ENCODE measurements at regions not wholly inside any gene's neighbourhood (a gene's known extent, or its start where the extent isn't known, plus 50 kb on each side); places are given as distances from the start of the nearest gene placed in this dataset.
A peak's percentile ranks its signal among the peaks of the same experiment; 100 is the strongest.

DNA sequence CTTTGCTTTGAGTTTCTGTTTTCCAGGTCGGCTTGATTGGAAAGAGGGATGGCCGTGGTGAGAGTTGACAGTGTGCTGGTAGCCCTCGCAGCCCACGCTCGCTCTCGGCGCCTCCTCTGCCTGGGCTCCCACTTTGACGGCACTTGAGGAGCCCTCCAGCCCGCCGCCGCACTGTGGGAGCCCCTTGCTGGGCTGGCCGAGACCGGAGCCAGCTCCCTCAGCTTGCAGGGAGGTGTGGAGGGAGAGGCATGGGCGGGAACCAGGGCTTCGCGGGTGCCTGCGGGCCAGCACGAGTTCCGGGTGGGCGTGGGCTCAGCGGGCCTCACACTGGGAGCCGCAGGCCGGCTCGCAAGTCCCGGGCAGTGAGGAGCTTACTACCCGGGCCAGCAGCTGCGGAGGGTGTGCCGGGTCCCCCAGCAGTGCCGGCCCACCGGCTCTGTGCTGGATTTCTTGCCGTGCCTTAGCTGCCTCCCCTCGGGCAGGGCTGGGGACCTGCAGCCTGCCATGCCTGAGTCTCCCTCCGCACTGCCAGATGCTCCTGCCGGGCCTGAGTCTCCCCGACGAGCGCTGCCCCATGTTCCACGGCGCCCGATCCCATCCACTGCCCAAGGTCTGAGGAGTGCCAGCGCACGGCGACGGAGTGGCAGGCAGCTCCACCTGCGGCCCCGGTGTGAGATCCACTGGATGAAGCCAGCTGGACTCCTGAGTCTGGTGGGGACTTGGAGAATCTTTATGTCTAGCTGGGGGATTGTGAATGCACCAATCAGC, 166.4 kb upstream of the FAT1 start:
- no peak for DNase-seq (ENCODE audit: low read depth)

DNA sequence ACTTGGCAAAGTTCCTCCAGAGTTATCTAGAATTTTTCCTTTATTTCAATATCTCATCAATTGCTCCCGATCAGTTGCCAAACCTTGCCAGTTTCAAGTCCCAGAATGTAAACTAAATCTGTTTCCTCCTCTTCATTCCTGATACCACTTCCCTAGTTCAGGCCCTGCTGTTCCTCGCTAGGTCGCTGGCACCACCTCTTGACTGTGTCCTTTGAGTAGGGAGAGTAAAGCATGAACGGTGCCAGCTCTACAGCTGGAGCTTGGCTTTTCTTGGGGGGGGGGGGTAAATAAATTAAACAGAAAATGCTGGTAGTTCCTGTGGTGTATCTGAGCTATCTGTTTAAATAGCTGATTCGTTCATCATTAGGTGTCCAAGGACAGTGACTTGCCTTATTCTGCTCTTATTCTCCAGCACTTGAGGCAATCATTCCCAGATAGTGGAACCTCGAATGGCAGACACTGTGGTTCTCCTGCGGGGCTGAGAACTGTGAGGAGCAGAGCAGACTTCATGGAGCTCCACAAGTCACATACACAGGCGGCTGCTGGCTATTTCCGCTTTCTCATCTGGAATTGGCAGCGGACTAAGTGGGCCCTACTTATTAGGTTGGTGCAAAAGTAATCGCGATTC, 168.3 kb upstream of the FAT1 start:
- DNase-seq (ENCODE audit: low read depth), result no peak

DNA sequence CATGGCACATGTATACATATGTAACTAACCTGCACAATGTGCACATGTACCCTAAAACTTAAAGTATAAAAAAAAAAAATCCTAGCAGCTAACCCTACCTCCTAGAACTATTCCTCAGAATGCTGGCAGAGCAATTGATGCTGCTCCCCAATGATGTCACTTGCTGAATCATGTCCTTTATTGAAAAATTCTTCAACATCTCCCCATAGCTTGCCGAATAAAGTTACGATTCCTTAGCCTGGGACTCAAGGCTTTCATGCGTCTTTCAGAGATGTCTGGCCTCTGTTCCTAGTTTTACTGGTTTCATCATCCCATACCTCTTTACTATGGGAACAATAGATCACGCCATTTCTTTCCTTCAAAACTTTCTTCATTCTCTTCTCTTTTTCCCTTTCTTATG, 174.7 kb upstream of the FAT1 start:
- DNase-seq (ENCODE audit: low read depth), result no peak

DNA sequence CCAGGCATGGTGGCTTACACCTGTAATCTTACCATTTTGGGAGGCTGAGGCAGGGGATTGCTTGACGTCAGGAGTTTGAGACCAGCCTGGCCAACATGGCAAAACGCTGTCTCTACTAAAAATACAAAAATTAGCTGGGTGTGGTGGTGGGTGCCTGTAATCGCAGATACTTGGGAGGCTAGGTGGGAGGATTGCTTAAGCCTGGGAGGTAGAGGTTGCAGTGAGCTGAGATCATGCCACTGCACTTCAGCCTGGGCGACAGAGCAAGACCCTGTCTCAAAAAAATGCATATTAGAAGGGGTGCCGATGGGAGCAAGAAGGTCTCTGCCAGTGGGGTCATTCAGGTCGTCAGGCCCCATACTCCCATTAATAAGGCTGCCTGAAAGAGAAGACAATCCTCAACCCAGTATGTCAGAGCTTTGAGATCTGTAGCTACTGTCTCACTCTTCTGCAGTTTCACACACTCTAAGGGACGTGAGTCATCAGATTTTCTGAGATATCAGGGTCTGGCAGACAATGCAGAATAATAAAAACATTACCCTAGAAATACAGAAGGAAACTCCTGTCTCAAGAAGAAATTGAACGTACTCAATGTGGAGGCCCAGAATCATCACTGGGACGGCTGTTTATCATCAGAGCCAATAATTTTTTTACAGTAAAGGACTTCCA, 176.7 kb upstream of the FAT1 start:
- peak; percentile 78 for DNase-seq (ENCODE audit: low read depth)

DNA sequence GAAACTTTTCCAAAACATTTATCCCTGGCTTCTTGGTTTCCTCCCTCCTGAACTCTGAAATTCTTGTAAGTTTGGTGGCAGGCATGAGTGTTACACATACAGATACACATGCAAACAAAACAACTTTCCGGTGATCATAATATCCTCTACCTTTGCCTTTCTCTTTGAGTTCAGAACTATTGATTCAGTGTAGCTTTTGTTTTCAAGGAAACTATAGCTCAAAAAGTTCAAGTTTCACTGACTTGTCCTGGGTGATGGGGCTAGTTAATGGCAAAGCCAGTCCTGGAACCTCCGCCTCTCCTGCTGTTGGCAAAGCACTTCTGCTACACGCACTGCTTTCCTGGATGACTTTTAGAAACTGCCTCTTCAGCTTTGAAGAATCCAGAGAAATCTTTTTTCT, 177.3 kb upstream of the FAT1 start:
- no peak for DNase-seq (ENCODE audit: low read depth)

DNA sequence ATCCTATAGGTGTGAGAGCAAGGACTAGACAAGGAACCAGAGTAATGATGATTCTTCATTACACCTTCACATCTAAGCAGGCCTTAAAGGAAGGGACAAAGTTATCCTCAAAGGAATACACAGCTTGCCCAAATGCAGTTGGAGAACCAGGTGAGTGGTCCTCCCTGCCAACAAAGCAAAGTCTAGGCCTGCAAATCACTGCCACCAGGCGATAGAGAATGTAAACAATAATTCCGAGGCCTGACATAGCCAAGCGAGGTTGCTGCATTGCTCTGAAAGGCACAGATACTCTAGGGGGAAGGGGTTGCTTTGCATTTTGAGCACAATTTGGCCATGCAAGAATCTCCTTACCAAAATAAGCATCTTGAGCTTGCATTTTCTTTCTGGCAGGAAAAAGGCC, 178.2 kb upstream of the FAT1 start:
- no peak for DNase-seq (ENCODE audit: low read depth)

DNA sequence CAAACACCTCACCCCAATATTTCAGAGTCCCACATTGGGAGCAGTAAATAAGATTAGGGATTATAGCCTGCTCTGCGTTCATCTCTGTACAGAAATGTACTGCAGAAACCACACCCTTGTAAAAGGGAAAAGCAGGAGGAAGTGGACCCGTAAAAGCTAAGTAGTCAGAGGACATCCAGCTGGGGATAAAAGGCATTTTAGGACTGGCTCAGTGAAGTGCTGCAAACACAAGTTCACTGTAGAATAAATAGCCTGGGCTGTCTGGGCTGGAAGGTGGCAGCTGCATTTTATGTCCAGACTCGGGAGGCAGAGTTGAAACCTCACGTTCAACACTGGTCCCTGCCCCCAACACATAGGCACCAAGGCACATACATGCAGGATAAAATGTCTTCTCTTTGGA, 178.7 kb upstream of the FAT1 start:
- DNase-seq (ENCODE audit: low read depth), result peak; percentile 37

DNA sequence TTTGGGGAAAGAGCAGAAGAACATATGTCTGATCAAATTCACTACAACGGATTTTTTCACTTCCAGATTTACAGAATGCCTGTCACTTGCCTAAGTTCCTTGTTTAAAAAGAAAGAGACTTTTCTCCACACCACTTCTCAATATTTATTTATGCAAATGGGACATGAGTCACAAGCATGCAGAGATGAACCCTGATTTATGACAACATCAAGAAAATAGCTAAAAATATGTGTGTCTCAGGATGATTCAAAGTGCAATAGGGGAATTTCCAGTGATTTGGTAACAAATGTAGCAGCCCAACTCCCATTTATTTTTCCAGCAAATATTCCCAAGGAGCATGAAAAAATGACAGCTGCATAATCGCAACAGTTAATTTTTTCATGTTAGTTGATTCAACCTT, 180.4 kb upstream of the FAT1 start:
- DNase-seq (ENCODE audit: low read depth), result peak; percentile 96

DNA sequence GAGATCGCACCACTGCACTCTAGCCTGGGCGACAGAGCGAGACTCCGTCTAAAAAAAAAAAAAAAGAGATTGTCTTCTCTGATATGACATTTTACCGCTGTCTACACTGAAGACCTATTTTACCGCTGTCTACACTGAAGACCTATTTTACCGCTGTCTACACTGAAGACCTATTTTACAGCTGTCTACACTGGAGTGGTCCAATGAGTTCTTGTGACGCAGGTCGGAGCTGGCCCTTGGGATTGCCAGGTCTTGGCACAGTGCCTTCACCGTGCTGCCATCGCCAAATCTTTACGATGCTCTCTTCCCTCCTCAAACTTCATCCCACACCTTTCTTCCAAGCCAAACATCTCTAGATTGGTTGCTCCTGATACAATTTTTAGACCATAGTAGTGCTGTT, 183.1 kb upstream of the FAT1 start:
- no peak for DNase-seq (ENCODE audit: low read depth)

DNA sequence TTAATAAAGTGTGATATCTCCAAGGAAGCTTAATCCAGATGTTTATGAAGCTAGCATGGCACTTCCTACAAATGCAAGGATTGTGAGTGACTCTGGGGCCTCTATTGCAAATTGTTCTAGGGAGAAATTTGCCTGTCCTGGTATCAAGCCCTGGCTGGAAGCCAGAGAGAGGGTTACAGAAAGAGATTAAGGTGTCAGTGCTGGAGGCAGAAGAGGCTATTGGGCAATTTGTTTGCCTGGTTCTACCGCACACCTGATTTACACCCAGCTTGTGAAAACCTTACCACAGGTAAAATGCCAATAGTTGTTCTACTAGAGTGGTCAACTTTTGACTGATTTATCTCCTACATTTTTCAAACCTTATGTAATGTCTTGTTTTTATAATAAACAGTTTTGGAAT, 186.7 kb upstream of the FAT1 start:
- no peak for DNase-seq (ENCODE audit: low read depth)

DNA sequence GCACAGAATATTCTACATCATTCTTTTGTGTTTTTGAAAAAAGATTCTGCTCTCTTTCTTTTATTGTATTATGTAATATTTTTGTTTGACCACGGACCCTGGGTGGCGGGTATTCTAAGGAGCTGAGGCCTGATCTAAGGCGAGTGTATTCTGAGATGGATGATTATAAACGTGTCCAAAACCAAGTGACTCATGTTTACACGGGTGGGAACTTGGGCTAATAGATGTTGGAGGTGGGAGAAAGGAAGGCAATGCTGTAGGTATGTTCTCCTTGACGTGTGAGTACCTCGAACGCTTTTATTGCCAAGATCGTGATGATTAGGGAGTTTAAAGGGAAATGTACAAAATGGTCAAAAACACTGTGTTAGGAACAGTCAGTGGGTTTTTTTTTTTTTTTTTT, 188.9 kb upstream of the FAT1 start:
- DNase-seq (ENCODE audit: low read depth), result no peak

DNA sequence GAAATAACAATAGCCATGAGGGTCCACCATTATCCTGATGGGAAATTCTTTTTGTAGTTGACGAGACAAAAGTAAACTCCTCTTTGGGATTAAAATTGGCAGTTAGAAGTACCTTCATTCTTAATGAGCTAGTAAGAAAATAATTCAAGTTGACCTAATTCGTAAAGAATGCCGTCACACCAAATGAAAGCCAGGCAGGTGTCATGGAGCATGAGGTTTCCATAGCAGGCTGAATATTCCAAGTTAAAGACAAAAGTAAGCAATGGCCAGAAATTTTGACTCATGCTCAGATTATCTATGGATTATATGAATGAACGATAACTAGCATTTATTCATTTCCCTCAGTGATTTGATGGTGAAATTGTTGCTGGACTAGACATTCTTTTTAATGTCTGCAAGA, 192.2 kb upstream of the FAT1 start:
- DNase-seq (ENCODE audit: low read depth), result no peak

DNA sequence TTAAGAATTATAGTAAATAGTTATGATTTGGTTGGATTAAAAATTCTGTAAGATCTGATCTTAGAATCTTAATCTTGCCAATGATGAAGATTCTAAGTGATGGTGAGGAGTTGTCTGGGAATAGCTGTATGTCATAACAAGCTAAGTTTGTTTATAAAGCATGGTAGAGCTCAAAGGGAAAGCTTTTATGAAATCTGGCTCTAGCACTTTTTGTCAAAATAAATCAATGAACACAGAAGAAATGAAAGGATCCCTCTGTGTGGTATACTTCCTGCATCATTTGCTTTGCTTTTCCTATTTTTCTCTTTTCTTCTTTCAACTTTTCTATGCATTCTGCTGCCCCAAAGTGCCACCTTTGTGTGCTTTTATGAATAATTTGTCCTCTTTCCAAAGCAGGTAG, 193.5 kb upstream of the FAT1 start:
- no peak for DNase-seq (ENCODE audit: low read depth)

DNA sequence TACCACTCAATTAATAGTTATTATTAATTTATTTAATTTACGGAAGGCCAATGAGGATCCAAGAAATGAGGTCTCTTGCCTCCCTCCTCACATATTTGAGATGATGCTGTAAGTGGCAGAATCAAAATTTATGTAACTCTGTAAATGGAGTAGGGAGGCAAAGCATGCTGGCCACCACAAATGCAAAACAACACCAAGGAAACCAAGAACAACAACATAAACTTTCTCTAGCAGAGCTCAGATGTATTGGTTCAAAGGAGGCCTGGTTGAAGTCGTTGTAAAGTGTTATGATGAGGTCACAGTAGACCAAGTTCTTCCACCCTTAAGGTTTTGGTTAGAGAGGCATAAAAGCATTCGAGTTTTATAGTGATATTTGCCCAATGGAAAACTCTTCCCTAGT, 194.8 kb upstream of the FAT1 start:
- DNase-seq (ENCODE audit: low read depth), result no peak

DNA sequence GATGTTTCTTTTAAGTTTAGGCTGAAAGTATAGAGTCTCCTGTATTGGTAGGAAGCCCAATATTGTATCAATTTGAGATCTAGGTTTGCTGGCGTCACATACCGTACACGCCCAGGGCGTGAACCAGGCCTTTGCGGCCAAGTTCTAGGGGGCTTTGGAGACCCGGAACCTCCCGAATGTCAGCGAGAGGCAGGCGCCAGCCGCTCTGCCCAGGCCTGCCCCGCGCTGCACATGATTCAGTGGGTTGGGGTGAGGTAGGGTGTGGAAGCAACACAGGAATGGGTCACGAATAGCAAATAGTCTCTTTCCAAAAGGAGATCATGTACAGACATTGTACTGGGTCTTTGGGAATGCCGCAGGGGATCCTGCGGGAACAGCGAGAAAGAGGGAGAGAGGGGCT, 195.7 kb upstream of the FAT1 start:
- DNase-seq (ENCODE audit: low read depth), result no peak

DNA sequence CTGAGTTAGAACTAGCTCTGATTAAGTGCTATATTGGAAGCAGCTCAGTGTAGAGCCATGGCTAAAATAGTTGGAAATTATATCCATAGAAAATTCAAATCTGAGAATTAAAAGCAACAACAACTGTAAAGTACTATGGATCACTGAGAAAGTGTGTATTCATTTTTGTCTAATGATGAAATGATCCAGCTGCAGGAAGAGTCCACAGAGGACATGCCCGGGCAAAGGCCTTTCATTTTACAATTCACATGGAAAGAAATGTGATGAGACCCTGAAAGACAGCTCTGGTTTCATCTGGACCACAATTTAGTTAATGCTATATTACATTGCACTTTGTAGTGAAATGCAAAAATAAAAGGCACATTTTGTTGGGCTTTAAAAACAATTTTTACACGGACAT, 196.8 kb upstream of the FAT1 start:
- peak; percentile 83 for DNase-seq (ENCODE audit: low read depth)

DNA sequence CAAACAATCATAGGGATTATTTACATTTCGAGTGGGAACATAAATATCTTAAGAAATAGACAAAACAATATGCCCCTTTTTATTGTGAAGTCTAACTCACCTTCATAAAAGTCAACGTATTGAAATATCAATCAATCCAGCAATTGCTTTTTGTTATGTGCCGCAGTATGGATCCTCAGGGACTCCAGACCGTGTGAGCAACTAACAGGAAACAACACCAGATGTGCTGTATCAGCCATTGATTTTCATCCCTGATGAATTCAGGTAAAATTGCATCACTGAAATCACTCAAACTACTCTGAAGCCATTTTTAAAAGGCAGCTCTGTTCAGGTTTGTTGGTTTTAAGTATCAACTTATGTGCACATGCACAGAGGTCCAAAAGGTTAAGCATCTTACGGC, 197.3 kb upstream of the FAT1 start:
- DNase-seq (ENCODE audit: low read depth), result no peak

DNA sequence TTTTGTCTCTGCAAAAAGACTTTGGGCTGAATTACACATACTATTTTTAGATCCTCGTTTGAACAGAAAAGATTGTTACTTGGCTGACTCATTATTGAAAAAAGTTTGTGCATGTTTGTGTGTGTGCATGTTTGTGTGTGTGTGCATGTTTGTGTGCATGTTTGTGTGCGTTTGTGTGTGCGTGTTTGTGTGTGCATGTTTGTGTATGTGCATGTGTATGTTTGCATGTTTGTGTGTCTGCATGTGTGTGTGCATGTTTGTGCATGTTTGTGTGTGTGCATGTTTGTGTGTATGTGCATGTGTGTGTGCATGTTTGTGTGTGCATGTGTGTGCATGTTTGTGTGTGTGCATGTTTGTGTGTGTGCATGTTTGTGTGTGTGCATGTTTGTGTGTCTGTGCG, 201.1 kb upstream of the FAT1 start:
- peak; percentile 51 for DNase-seq (ENCODE audit: low read depth)

DNA sequence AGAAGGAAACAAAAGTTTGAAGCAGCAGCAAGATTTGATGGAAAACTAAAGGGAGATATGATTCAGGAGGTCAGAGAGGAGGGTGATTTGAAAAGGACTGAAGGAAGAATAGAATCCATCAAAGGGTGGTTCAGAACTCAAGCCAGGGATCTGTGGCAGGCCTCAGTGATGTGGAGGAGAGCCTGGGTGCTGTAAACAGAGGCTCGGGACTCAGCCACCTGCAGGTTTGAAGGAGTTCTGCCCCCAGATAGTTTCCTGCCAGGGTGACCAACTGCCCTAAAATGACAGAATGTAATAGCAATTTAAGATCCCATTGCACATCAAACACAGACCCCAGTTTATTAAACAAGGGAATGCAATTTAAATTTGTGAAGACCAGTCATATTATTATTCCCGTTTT, 204.0 kb upstream of the FAT1 start:
- no peak for DNase-seq (ENCODE audit: low read depth)

DNA sequence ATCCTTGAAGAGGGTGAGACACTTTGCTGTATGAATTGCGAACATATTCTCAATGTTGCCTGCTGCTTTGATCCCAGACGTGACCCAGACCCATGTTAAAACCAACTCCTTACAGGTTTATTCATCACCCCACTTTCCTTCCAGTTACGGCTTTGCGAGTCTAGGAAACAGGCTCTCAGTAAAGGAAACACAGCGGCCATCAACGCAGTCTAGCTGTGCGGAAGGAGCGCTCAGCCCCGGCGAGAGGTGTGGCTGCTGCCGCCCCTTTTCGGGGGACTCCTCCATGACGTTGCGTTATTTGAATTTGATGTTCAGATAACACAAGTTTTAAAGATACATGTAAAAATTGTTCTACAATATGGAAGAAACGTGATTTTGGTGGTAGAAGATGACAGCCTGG, 206.4 kb upstream of the FAT1 start:
- no peak for DNase-seq (ENCODE audit: low read depth)

DNA sequence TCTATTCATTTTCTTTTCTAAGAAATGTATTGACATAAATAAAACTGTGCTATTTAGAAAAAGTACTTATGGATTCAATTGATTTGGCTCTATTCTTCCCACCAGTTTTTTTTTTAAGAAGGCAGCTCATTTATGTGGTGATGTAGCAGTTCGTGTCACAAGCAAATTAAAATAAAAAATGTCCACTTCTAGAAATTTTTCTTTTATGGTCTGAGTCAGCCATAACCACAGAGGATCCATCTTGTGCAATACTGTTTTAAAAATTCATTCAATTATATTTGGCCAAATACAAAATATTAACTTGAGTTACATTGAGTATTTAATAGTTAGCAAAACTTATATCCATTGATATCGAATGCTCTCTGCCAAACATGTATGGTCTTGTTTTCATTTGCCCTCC, 207.9 kb upstream of the FAT1 start:
- peak; percentile 81 for DNase-seq (ENCODE audit: low read depth)

DNA sequence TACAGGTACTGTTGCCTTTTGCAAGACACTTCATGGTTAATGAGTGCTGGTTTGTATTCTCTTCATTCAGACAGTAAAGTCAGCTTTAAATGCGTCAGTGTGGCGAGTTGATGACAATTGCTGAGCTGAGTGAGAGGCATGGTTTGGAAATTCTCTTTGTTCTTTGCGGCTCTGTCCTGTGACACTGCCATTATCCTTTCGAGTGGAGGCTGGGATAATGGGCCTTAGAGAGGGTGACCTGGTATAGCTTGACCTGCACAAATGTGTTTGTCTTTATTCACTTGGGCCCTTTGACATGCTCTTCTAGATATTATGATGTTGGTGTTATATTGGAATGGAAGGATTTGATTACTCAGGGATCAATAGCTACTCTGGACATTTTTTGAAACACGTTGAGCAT, 208.5 kb upstream of the FAT1 start:
- DNase-seq (ENCODE audit: low read depth), result no peak

DNA sequence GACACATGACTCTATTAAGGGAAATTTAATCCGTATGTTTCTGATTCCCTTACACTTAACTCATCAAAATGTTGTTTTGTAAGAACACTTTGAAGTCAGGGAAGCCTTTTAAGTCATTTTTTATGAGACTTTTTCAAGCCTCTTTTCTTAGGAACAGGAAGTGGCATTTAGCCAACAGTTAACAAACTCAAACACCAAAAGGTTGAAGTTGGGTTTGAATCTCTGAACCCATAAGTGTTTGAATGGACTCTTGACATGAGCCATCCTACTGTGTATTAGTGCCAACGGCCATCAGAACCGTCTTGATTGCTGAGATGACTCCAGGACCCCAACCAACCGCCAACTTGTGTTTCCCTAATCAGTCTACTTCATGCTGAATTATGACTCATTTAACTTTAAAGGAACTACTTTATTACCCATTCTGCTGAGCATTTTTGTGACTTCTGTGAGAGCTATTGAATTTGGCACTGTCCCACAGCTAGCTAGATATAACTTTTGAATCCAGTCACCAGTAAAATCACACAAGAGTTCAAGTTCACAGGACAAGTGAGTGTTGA, 209.1 kb upstream of the FAT1 start:
- peak; percentile 81 for DNase-seq (ENCODE audit: low read depth)
